ENCODE measurements at regions not wholly inside any gene's neighbourhood (a gene's known extent, or its start where the extent isn't known, plus 50 kb on each side); places are given as distances from the start of the nearest gene placed in this dataset.

DNA sequence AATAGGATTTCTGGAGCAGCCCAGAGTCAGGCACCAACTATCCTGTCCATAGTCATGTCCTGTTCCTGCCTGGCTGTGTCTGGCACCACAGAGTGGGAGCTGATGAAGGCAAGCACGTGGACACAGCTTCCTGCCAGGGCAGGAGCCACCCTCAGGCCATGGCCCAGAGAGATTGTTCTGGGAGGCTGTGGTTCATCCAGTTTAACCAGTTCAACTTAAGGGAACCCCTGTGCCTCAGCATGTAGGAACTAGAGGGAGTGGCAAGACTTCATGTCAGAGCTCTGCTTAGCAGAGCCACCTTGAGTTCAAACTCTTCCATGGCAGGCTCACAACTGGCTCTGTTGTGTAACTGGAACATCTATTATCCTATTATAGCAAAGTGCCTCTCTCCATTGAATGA is 73.2 kb upstream of the NCKAP5 start:
- Histone ChIP-seq H4K5ac (ENCODE audit: low read depth, low read length) (peak overlapping the region; percentile 30; the same call in 1 of the 2 replicates), H3K14ac (replicated peaks; ENCODE audit: low read depth, low read length) (no peak overlapping the region; the same call in 1 of the 2 replicates), H3K4me1 (ENCODE audit: control insufficient read depth, insufficient read depth, low read length) (peaks cover 4% of the 10 kb centered on the region), H3K27me3 (ENCODE audit: control insufficient read depth, insufficient read depth, low read length) (no peaks in the 10 kb centered on the region), H4K91ac (ENCODE audit: insufficient read depth, low read depth, low read length) (peak overlapping the region; percentile 65; the same call in 1 of the 2 replicates), H3K4me3 (ENCODE audit: insufficient read depth, low read depth, low read length) (no peak overlapping the region), H2AFZ (replicated peaks; ENCODE audit: low read length, poor library complexity) (peak overlapping the region; percentile 70), H2BK15ac (ENCODE audit: low read depth, low read length) (peak overlapping the region; percentile 64; the same call in 2 of the 3 replicates), H3K79me1 (ENCODE audit: low read depth in 1 of 2, low read length in 2 of 2) (no peaks in the 10 kb centered on the region), H4K20me1 (ENCODE audit: insufficient read depth, low read length) (no peaks in the 10 kb centered on the region), H2AK5ac (ENCODE audit: low read depth, low read length) (peak overlapping the region; percentile 67; the same call in 1 of the 2 replicates), H3K4ac (ENCODE audit: low read depth, low read length) (peak overlapping the region; percentile 28), H3K56ac (ENCODE audit: extremely low read depth, insufficient read depth, low read length) (no peak overlapping the region), H2AK9ac (replicated peaks; ENCODE audit: low read depth, low read length, poor library complexity) (no peak overlapping the region), H3K9me1 (ENCODE audit: insufficient read depth, low read length) (peaks cover 3% of the 10 kb centered on the region; the same call in 1 of the 2 replicates), H2BK5ac (ENCODE audit: low read depth, low read length, poor library complexity, severe bottlenecking) (no peak overlapping the region), H3K27ac (ENCODE audit: insufficient read depth, low read length) (no peak overlapping the region), H3K9ac (ENCODE audit: low read depth, low read length) (no peak overlapping the region), H3K4me2 (ENCODE audit: low read depth, low read length) (no peak overlapping the region), H2BK120ac (ENCODE audit: low read depth, low read length) (peak overlapping the region; percentile 58; the same call in 1 of the 2 replicates), H4K8ac (ENCODE audit: low read depth in 2 of 2, low read length in 2 of 2) (peak overlapping the region in 1 of 2 experiments; percentile 81; a peak in 2 of 4 replicates), H3K36me3 (ENCODE audit: control insufficient read depth, insufficient read depth, low read length) (no peaks in the 10 kb centered on the region), H3K18ac (ENCODE audit: low read depth, low read length) (peak overlapping the region; percentile 24; the same call in 1 of the 2 replicates), H3K23ac (ENCODE audit: low read depth, low read length) (no peak overlapping the region), H2BK20ac (ENCODE audit: low read depth, low read length) (peak overlapping the region; percentile 66), H3K9me3 (ENCODE audit: control insufficient read depth, insufficient read depth, low read length) (no peaks in the 10 kb centered on the region)
- dilution Hi-C loops (cut with HindIII; ENCODE audit: low sequenced_read_pairs, unreplicated experiment) = no loop called here
- POLR2A ChIA-PET (ENCODE audit: unreplicated experiment) = no interaction called here
- DNase-seq (peak; percentile 29), ATAC-seq (ENCODE audit: low read depth) (peak; percentile 67)
- CTCF ChIA-PET = interaction anchor here (0.6 to 1.3 kb wide), 3 partner anchors 50 to 141 kb away, joined by 3 to 7 read pairs (median 4); no protein-coding TSS in a partner anchor
- 80% methylated on average over 1 of the region's 1 CpG; no CpG with 5 or more reads in 1 of the 2 experiments for WGBS, 2 experiments (ENCODE audit: extremely low coverage in 2 of 2, insufficient read length in 1 of 2)
- TF ChIP-seq CEBPB (IDR thresholded peaks at IDR 0.05; ENCODE audit: low read depth, low read length) (no peak), RCOR1 (IDR thresholded peaks at IDR 0.05; ENCODE audit: insufficient replicate concordance, low read length) (no peak), RFX5 (IDR thresholded peaks at IDR 0.05; ENCODE audit: low read depth, low read length) (no peak), SMC3 (IDR thresholded peaks at IDR 0.05; ENCODE audit: low read depth, low read length) (no peak), CHD1 (IDR thresholded peaks at IDR 0.05; ENCODE audit: low read depth, low read length) (no peak), RAD21 (IDR thresholded peaks at IDR 0.05; ENCODE audit: low read length) (0 out of 2 replicates have a peak, but pooled peaks have one; percentile 15), FOS (IDR thresholded peaks at IDR 0.05; ENCODE audit: low read depth, low read length) (no peak), MAZ (IDR thresholded peaks at IDR 0.05; ENCODE audit: borderline replicate concordance, low read depth, low read length) (no peak), BHLHE40 (IDR thresholded peaks at IDR 0.05; ENCODE audit: low read depth, low read length) (no peak), MAFK (IDR thresholded peaks at IDR 0.05; ENCODE audit: low read depth, low read length) (no peak), NFE2L2 (IDR thresholded peaks at IDR 0.05; ENCODE audit: low read depth, low read length) (no peak), POLR2A (IDR thresholded peaks at IDR 0.05; ENCODE audit: low read depth, low read length) (no peak)
- TF ChIP-seq, protein P1, sequence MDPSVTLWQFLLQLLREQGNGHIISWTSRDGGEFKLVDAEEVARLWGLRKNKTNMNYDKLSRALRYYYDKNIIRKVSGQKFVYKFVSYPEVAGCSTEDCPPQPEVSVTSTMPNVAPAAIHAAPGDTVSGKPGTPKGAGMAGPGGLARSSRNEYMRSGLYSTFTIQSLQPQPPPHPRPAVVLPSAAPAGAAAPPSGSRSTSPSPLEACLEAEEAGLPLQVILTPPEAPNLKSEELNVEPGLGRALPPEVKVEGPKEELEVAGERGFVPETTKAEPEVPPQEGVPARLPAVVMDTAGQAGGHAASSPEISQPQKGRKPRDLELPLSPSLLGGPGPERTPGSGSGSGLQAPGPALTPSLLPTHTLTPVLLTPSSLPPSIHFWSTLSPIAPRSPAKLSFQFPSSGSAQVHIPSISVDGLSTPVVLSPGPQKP (IDR thresholded peaks at IDR 0.05; ENCODE audit: borderline replicate concordance, low read depth, low read length) = no peak
- TF ChIP-seq, protein P2, sequence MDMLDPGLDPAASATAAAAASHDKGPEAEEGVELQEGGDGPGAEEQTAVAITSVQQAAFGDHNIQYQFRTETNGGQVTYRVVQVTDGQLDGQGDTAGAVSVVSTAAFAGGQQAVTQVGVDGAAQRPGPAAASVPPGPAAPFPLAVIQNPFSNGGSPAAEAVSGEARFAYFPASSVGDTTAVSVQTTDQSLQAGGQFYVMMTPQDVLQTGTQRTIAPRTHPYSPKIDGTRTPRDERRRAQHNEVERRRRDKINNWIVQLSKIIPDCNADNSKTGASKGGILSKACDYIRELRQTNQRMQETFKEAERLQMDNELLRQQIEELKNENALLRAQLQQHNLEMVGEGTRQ (IDR thresholded peaks at IDR 0.05; ENCODE audit: low read depth, low read length) = no peak
- TF ChIP-seq, protein P3, sequence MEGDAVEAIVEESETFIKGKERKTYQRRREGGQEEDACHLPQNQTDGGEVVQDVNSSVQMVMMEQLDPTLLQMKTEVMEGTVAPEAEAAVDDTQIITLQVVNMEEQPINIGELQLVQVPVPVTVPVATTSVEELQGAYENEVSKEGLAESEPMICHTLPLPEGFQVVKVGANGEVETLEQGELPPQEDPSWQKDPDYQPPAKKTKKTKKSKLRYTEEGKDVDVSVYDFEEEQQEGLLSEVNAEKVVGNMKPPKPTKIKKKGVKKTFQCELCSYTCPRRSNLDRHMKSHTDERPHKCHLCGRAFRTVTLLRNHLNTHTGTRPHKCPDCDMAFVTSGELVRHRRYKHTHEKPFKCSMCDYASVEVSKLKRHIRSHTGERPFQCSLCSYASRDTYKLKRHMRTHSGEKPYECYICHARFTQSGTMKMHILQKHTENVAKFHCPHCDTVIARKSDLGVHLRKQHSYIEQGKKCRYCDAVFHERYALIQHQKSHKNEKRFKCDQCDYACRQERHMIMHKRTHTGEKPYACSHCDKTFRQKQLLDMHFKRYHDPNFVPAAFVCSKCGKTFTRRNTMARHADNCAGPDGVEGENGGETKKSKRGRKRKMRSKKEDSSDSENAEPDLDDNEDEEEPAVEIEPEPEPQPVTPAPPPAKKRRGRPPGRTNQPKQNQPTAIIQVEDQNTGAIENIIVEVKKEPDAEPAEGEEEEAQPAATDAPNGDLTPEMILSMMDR (conservative IDR thresholded peaks at IDR 0.05; ENCODE audit: low read depth, low read length) = 0 out of 2 replicates have a peak, but pooled peaks have one; percentile 25
- intact Hi-C loops (cut with micrococcal nuclease) = loop anchor here (10.0 kb wide), 1 partner anchor 147 kb away; no protein-coding TSS in a partner anchor
- in situ Hi-C loops (cut with MboI; ENCODE audit: low sequenced_read_pairs) = no loop called here
- no TSS peak for BruUV-seq (replicated peaks)
